Type B pancreatic cell (in vitro differentiated cells): ENCODE measurements at regions not wholly inside any gene's neighbourhood (a gene's known extent, or its start where the extent isn't known, plus 50 kb on each side); places are given as distances from the start of the nearest gene placed in this dataset.

Experiments used
- DNase-seq: peaks from one replicate; pipeline ENCODE4 v3.0.0; 2021; ENCODE audit warnings: mixed read lengths; ENCODE audit not compliant: unreplicated experiment; ENCODE audit errors: extremely low spot score
- H3K27ac Mint-ChIP-seq: 2 replicates; pipeline ENCODE4 v1.8.0; 2021; ENCODE audit warnings: mild to moderate bottlenecking, mixed read lengths
- H3K27me3 Mint-ChIP-seq: 2 replicates; pipeline ENCODE4 v1.8.0; 2021; ENCODE audit warnings: mixed read lengths
- H3K36me3 Mint-ChIP-seq: 2 replicates; pipeline ENCODE4 v1.8.0; 2021; ENCODE audit warnings: mixed read lengths
- H3K4me1 Mint-ChIP-seq: one replicate; pipeline ENCODE4 v1.8.0; 2021; ENCODE audit warnings: mixed read lengths; ENCODE audit not compliant: unreplicated experiment
- H3K4me3 Mint-ChIP-seq: 2 replicates; pipeline ENCODE4 v1.8.0; 2021; ENCODE audit warnings: mild to moderate bottlenecking, mixed read lengths
- H3K9me3 Mint-ChIP-seq: 2 replicates; pipeline ENCODE4 v1.8.0; 2021; ENCODE audit warnings: mixed read lengths
- CTCF ChIP-seq: fragments of 200-600 bp; sonication (generic); conservative IDR thresholded peaks from 2 replicates; pipeline ENCODE4 v1.5.0; 2021; ENCODE audit warnings: antibody characterized with exemption, mild to moderate bottlenecking

GRCh38 chr14:47778631-47779030 is 103.2 kb upstream of the MDGA2 start:
- no peak overlapping the region for H3K27ac Mint-ChIP-seq
- H3K36me3 Mint-ChIP-seq = no peaks in the 10 kb centered on the region
- H3K27me3 Mint-ChIP-seq = no peaks in the 10 kb centered on the region
- TF ChIP-seq CTCF = no peak
- H3K4me3 Mint-ChIP-seq = no peak overlapping the region
- H3K4me1 Mint-ChIP-seq = no peaks in the 10 kb centered on the region
- no peaks in the 10 kb centered on the region for H3K9me3 Mint-ChIP-seq
- DNase-seq = no peak

- H3K9me3 Mint-ChIP-seq = no peaks in the 10 kb centered on the region
Observed at GRCh38 chr14:47772652-47773051, 97.2 kb upstream of the MDGA2 start.

GRCh38 chr14:47763188-47763854 is 87.9 kb upstream of the MDGA2 start:
- H3K4me3 Mint-ChIP-seq = no peak overlapping the region
- H3K4me1 Mint-ChIP-seq = no peaks in the 10 kb centered on the region
- no peaks in the 10 kb centered on the region for H3K27me3 Mint-ChIP-seq
- H3K9me3 Mint-ChIP-seq = peaks cover 5% of the 10 kb centered on the region
- no peak overlapping the region for H3K27ac Mint-ChIP-seq
- no peak for DNase-seq
- no peaks in the 10 kb centered on the region for H3K36me3 Mint-ChIP-seq
- TF ChIP-seq CTCF = no peak

More at GRCh38 chr14:47772652-47773051, 97.2 kb upstream of the MDGA2 start:
- TF ChIP-seq CTCF = no peak
- Mint-ChIP-seq H3K36me3 (no peaks in the 10 kb centered on the region), H3K4me3 (no peak overlapping the region), H3K27ac (no peak overlapping the region), H3K4me1 (no peaks in the 10 kb centered on the region), H3K27me3 (no peaks in the 10 kb centered on the region)
- DNase-seq = no peak

GRCh38 chr14:47746986-47747385 is 71.6 kb upstream of the MDGA2 start:
- no peak for TF ChIP-seq CTCF
- Mint-ChIP-seq H3K9me3 (no peaks in the 10 kb centered on the region), H3K4me1 (no peaks in the 10 kb centered on the region), H3K27ac (no peak overlapping the region), H3K4me3 (no peak overlapping the region), H3K36me3 (no peaks in the 10 kb centered on the region), H3K27me3 (no peaks in the 10 kb centered on the region)
- DNase-seq = no peak

- no peak overlapping the region for H3K27ac Mint-ChIP-seq
- TF ChIP-seq CTCF = no peak
- H3K4me1 Mint-ChIP-seq = no peaks in the 10 kb centered on the region
- no peak overlapping the region for H3K4me3 Mint-ChIP-seq
- no peaks in the 10 kb centered on the region for H3K9me3 Mint-ChIP-seq
- no peaks in the 10 kb centered on the region for H3K36me3 Mint-ChIP-seq
- no peak for DNase-seq
- no peaks in the 10 kb centered on the region for H3K27me3 Mint-ChIP-seq
Observed at GRCh38 chr14:47744155-47744554, 68.8 kb upstream of the MDGA2 start.

GRCh38 chr14:47739541-47739940 is 64.1 kb upstream of the MDGA2 start:
- H3K36me3 Mint-ChIP-seq = no peaks in the 10 kb centered on the region
- no peaks in the 10 kb centered on the region for H3K4me1 Mint-ChIP-seq
- no peak for TF ChIP-seq CTCF
- no peak overlapping the region for H3K4me3 Mint-ChIP-seq
- H3K9me3 Mint-ChIP-seq = no peaks in the 10 kb centered on the region
- DNase-seq = no peak
- no peaks in the 10 kb centered on the region for H3K27me3 Mint-ChIP-seq
- H3K27ac Mint-ChIP-seq = no peak overlapping the region
